ENCODE measurements at regions not wholly inside any gene's neighbourhood (a gene's known extent, or its start where the extent isn't known, plus 50 kb on each side); places are given as distances from the start of the nearest gene placed in this dataset.
"Not testable (repeated sequence)": the region's sequence is repeated elsewhere in the genome, so short reads cannot be mapped to it uniquely, and the experiment has no call there.

GRCh38 chr9:117864385-117865057 lies 160.3 kb downstream of the TLR4 start:
- no peak for DNase-seq

GRCh38 chr9:117868594-117868993 lies 164.4 kb downstream of the TLR4 start:
- no peak for DNase-seq

GRCh38 chr9:117869287-117869686 lies 165.1 kb downstream of the TLR4 start:
- no peak for DNase-seq

GRCh38 chr9:117869712-117870111 lies 165.5 kb downstream of the TLR4 start:
- DNase-seq = no peak

GRCh38 chr9:117873664-117874063 lies 169.5 kb downstream of the TLR4 start:
- no peak for DNase-seq

GRCh38 chr9:117875886-117876285 lies 171.7 kb downstream of the TLR4 start:
- DNase-seq = no peak

GRCh38 chr9:117882171-117882570 lies 178.0 kb downstream of the TLR4 start:
- no peak for DNase-seq

- no peak for DNase-seq
These were observed 182.4 kb downstream of the TLR4 start for GRCh38 chr9:117886616-117887015.

- DNase-seq = no peak
These were observed 183.2 kb downstream of the TLR4 start for GRCh38 chr9:117887383-117887782.

- DNase-seq = no peak
These were observed 183.7 kb downstream of the TLR4 start for GRCh38 chr9:117887941-117888340.

GRCh38 chr9:117903453-117903852 lies 199.2 kb downstream of the TLR4 start:
- DNase-seq = no peak

GRCh38 chr9:117906763-117907162 lies 202.6 kb downstream of the TLR4 start:
- no peak for DNase-seq

GRCh38 chr9:117907420-117907819 lies 203.2 kb downstream of the TLR4 start:
- no peak for DNase-seq

- no peak for DNase-seq
These were observed 212.1 kb downstream of the TLR4 start for GRCh38 chr9:117916291-117916690.

- DNase-seq = no peak
These were observed 213.7 kb downstream of the TLR4 start for GRCh38 chr9:117917873-117918272.

- DNase-seq = no peak
These were observed 215.3 kb downstream of the TLR4 start for GRCh38 chr9:117919538-117919937.

- no peak for DNase-seq
These were observed 221.9 kb downstream of the TLR4 start for GRCh38 chr9:117926031-117926658.

- DNase-seq = peak; percentile 52
These were observed 223.2 kb downstream of the TLR4 start for GRCh38 chr9:117927354-117927753.

- no peak for DNase-seq
These were observed 225.7 kb downstream of the TLR4 start for GRCh38 chr9:117929868-117930267.

- no peak for DNase-seq
These were observed 228.4 kb downstream of the TLR4 start for GRCh38 chr9:117932585-117932984.

- DNase-seq = no peak
These were observed 232.3 kb downstream of the TLR4 start for GRCh38 chr9:117936185-117937130.

- no peak for DNase-seq
These were observed 233.9 kb downstream of the TLR4 start for GRCh38 chr9:117938086-117938485.

GRCh38 chr9:117938896-117939295 lies 234.7 kb downstream of the TLR4 start:
- no peak for DNase-seq

GRCh38 chr9:117944750-117945149 lies 240.5 kb downstream of the TLR4 start:
- not testable (repeated sequence) for DNase-seq

Data from NCI-H774 (cell line).